ENCODE measurements at regions not wholly inside any gene's neighbourhood (a gene's known extent, or its start where the extent isn't known, plus 50 kb on each side); places are given as distances from the start of the nearest gene placed in this dataset.

GRCh38 chrX:97666890-97667289 lies 783.2 kb downstream of the RPA4 start:
- TF ChIP-seq CTCF (IDR thresholded peaks at IDR 0.05; ENCODE audit: unreplicated experiment): no peak
- no peak for DNase-seq (ENCODE audit: low spot score in 2 of 2, unreplicated experiment in 2 of 2)
- H3K36me3 Mint-ChIP-seq: no peaks in the 10 kb centered on the region
- no peaks in the 10 kb centered on the region for H3K27me3 Mint-ChIP-seq (ENCODE audit: low read depth)
- no peak overlapping the region for H3K27ac Mint-ChIP-seq
- no peak overlapping the region for H3K4me3 Mint-ChIP-seq
- peaks cover 11% of the 10 kb centered on the region for H3K9me3 Mint-ChIP-seq
- no peaks in the 10 kb centered on the region for H3K4me1 Mint-ChIP-seq

GRCh38 chrX:97668126-97668525 lies 784.4 kb downstream of the RPA4 start:
- H3K27ac Mint-ChIP-seq: no peak overlapping the region
- H3K4me3 Mint-ChIP-seq: no peak overlapping the region
- peaks cover 19% of the 10 kb centered on the region for H3K9me3 Mint-ChIP-seq
- H3K36me3 Mint-ChIP-seq: no peaks in the 10 kb centered on the region
- no peak for TF ChIP-seq CTCF (IDR thresholded peaks at IDR 0.05; ENCODE audit: unreplicated experiment)
- H3K4me1 Mint-ChIP-seq: no peaks in the 10 kb centered on the region
- DNase-seq (ENCODE audit: low spot score in 2 of 2, unreplicated experiment in 2 of 2): no peak
- no peaks in the 10 kb centered on the region for H3K27me3 Mint-ChIP-seq (ENCODE audit: low read depth)

GRCh38 chrX:97672138-97672537 lies 788.4 kb downstream of the RPA4 start:
- Mint-ChIP-seq H3K27ac (no peak overlapping the region), H3K36me3 (no peaks in the 10 kb centered on the region), H3K27me3 (ENCODE audit: low read depth) (no peaks in the 10 kb centered on the region), H3K4me3 (no peak overlapping the region), H3K9me3 (peaks cover 8% of the 10 kb centered on the region), H3K4me1 (no peaks in the 10 kb centered on the region)
- no peak for DNase-seq (ENCODE audit: low spot score in 2 of 2, unreplicated experiment in 2 of 2)
- no peak for TF ChIP-seq CTCF (IDR thresholded peaks at IDR 0.05; ENCODE audit: unreplicated experiment)

- Mint-ChIP-seq H3K27me3 (ENCODE audit: low read depth) (no peaks in the 10 kb centered on the region), H3K27ac (no peak overlapping the region), H3K9me3 (peaks cover 8% of the 10 kb centered on the region), H3K36me3 (no peaks in the 10 kb centered on the region), H3K4me1 (no peaks in the 10 kb centered on the region), H3K4me3 (no peak overlapping the region)
- no peak for DNase-seq (ENCODE audit: low spot score in 2 of 2, unreplicated experiment in 2 of 2)
- TF ChIP-seq CTCF (IDR thresholded peaks at IDR 0.05; ENCODE audit: unreplicated experiment): no peak
Measured at GRCh38 chrX:97672608-97673007, 788.9 kb downstream of the RPA4 start.

GRCh38 chrX:97673135-97673534 lies 789.4 kb downstream of the RPA4 start:
- no peaks in the 10 kb centered on the region for H3K36me3 Mint-ChIP-seq
- no peak for TF ChIP-seq CTCF (IDR thresholded peaks at IDR 0.05; ENCODE audit: unreplicated experiment)
- H3K9me3 Mint-ChIP-seq: peaks cover 8% of the 10 kb centered on the region
- H3K27ac Mint-ChIP-seq: no peak overlapping the region
- no peaks in the 10 kb centered on the region for H3K27me3 Mint-ChIP-seq (ENCODE audit: low read depth)
- H3K4me1 Mint-ChIP-seq: no peaks in the 10 kb centered on the region
- H3K4me3 Mint-ChIP-seq: no peak overlapping the region
- no peak for DNase-seq (ENCODE audit: low spot score in 2 of 2, unreplicated experiment in 2 of 2)

Data from mesothelial cell of epicardium (in vitro differentiated cells).